Activated CD8-positive, alpha-beta memory T cell treated with anti-CD3 and anti-CD28 coated beads for 24 hours (primary cell): ENCODE measurements at regions not wholly inside any gene's neighbourhood (a gene's known extent, or its start where the extent isn't known, plus 50 kb on each side); places are given as distances from the start of the nearest gene placed in this dataset.

ENCODE experiments used
- DNase-seq: peaks from one replicate; pipeline ENCODE4 v3.0.0-alpha.2; 2020

DNA sequence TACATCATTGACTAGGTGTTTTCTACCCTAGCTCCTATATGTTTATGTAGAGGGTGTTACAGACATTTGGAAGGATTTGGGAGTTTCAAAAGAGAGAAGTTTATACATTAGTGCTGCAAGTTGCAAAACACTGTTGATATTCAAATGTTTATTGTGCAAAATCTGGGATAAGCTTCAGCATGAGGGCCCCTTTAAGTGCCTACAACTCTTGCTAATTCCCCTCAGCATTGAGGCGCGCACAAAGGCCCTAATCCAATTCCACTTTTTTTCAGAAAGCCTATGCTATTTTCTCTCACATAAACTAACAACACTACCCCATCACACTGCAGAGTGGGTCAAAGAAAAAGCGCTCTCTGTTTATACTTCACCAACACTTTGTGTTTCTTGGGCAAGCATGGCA, 208.0 kb downstream of the NR2F2 start:
- DNase-seq = no peak

DNA sequence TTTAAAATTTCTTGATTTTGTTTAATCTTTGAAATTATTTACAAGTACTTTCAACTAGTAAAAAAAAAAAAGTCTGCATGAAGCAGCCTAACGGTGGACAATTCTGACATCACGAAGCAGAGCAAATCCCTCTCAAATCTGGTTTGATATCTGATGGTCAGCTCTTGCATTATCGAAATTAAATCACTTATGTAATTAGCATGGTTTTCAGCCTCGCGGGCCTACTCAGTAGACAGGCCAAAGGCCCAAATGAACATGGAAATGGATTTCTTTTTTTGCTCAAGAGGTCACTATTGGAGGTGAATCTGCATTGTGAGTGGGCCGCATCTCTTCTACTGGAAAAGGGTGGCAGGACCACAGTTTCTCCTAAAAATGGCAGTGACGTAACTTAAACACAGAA, 209.8 kb downstream of the NR2F2 start:
- no peak for DNase-seq

DNA sequence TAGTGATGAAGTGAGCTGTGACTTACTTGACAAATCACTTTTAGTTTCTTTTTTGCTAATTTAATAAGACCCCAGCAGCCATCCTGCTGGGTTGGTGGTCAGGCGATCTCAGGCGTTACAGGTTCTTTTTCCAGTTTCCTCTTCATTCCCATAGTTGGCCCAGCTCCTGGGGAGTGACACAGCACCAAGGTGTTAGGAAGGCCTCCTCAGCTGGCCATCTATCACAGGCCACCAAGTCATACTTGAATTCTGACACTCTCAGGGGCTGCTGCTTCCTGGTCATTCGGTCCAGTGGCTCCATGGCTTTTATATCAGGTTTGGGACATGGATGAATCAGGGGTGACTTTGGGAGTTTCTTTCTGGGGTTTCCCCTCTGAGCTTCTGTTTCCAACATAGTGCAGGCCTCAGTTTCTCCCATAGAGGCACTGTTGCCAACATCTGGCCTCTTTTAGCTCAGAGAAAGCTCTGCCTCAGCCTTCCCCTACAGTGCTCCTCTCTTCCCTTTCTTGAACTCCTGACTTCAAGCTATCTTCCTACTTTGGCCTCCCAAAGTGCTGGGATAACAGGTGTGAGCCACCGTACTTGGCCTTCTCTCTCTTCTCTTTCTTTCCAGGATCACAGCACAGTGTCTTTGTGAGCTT, 211.8 kb downstream of the NR2F2 start:
- no peak for DNase-seq

DNA sequence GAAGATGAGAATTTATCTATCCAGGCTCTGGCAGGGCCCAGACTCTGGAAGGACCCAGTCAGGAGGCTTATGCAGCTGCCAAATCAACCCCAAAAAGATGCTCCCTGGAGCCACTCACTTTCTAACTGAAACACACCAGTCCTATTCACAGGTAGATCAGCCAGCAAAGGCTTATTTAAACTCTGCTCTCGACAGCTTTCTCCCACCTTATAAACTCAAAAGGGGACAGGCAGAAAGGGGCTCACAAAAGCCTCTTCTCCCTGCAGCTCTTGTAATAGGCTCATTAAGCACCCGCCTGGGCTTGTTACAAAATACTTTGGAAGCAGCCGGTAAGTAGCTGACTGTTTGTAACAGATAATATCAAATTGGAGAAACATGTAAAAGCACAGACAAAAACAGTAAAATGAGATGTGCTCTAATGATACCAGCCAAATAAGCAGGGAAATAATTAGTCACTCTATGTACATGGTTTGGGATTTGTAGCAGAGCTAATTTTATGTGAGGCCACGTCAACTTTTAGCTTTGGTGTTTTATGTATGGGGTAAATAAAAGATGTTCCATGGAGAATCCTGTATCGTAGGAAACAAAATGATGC, 213.8 kb downstream of the NR2F2 start:
- no peak for DNase-seq

DNA sequence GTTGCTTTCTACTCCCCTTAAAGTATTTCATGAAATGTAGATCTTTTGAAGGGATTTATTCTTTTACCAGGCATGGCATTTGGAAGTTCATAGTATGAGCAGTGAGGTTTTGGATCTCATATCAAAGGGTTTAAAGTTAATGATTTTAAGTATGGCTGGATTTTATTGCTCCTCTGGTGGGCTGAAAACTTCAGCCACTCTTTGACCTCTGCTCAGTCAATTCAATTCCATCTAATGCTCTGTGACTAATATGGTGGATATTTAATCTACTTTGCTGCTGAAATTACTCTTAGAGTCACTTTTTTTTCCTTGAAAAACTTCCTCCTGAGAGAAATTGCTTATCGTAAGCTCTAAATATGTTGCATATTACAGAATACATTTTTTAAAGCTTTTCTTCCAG, 218.6 kb downstream of the NR2F2 start:
- DNase-seq = no peak

DNA sequence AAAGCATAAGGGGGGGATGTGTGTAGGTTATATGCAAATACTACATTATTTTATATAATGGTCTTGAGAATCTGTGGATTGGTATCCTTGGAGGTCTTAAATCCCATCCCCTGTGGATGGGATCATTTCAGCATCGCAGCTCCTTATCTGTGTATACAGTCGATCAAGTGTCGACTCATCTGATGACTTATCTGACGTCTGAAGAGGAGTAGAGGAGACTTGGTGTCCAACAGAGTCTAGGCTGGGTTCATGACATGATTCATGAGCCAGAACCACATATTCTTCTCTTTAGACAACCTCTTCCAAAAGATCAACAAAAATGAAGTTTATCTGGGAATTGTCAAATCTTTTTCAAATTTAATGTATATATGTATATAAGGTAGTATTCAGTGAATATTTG, 220.7 kb downstream of the NR2F2 start:
- DNase-seq = no peak

DNA sequence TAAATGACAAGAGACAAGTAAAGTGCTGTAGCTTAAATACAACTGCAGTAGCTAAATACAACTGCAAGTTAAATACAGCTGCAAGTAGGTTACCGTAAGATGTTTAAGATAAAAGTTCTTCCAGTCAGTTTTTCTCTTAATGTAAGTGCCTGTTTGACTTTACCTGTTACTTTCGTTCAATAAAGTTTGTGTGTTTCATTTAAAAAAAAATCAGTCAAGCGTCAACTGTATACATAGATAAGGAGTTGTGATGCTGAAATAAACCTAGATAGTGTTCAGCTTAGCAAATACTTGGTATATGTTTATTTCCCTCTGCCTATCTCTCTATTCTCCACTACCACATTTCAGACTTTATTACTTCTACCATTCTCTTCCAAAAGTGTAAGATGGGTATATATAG, 221.2 kb downstream of the NR2F2 start:
- DNase-seq = no peak

DNA sequence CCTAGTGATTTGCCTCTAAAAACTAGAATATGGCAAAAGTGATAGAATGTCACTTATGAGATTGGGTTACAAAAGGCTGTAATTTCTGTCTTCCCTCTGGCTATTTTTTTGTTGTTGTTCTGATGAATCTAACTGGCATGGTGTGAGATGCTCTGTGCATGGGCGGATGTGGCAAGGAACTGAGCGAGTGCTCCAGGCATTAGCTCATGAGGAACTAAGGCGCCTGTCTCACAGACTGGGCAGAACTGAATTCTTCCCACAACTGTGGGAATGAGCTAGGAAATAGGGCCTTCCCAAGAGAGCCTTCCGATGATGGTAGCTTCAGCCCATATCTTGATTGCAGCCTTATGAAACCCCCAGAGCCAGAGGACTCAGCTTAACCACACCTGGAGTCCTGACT, 222.5 kb downstream of the NR2F2 start:
- DNase-seq = no peak

DNA sequence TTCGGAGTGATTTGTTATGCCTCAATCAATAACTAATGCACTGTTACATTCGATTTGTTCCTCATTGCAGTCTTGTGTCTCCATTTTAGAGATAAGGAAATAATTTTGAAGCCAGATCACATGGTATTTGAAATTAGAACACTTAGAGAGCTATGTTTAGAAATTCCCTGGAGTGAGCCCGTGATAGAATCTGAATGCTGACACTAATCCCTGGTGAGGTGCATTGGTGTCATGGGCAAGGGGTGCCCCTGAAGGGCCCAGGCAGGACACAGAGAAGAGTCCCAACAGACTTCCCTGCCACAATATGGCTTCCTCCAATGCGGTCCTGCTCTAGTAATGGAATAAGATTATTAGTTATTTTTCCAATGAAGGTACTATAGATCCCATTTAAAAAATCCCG, 223.0 kb downstream of the NR2F2 start:
- no peak for DNase-seq

DNA sequence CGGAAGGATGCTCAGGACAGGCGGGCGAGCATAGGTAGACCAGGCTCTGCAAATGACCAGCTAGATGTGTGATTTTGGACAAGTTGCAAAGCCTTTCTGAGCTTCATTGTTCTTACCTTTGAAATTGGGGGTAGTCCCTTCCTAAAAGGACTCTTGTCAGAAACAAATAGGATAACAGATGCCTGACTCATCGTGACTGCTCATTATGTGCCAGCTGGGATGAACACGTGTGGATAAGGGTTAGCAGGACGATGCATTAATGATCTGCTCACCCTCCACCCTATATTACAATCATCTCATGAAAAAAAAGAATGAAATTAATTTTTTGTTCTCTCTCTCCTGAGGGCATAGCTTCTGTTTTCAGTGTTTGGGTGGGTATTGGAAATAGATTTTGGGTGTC, 223.4 kb downstream of the NR2F2 start:
- DNase-seq = no peak

DNA sequence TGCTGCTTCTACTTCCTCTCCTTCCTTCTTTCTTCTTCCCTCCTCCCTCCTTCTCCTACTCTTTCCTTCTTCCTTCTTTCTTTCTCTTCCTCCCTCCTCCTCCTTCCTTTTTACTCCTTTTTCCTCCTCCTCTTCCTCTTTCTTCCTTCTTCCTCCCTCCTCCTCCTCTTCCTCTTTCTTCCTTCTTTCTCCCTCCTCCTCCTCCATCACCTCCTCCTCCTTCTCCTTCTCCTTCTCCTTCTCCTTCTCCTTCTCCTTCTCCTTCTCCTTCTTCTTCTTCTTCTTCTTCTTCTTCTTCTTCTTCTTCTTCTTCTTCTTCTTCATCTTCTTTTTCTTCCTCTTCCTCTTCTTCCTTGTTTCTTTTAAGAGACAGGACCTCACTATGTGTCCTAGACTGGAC, 224.0 kb downstream of the NR2F2 start:
- DNase-seq = no peak

DNA sequence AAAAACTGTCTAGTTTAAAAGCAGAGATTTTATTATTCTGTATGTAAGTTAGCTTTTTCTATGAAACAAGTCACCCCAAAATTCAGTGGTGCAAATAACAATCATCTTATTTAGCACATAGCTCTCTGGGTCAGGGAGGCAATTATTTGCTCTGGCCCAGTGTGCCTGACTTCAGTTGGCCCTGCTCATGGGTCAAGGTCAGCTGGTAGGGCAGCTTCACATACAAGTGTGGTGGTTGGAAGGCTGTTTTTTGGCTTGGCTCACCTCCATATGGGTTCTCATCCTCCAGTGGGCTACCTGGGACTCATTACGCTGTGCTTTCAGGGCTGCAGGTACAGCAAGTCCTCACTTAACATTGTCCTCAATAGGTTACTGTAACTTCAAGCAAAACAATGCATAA, 228.6 kb downstream of the NR2F2 start:
- no peak for DNase-seq

DNA sequence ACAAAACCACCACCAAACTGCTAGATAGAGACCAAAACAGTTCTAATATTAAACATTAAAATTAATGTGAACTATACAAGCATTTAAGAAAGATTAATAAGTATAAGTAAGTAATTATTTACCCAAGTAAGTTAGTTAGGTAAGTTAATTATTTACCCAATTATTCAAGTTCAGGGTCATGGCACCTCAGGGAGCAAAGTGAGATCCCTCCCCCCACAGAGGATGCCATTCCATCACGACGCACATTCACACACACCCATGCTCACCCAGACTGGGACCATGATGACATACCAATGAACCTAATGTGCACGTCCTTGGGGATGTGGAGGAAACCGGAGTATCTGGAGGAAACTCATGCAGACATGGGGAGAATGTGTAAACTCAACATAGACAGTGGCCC, 229.1 kb downstream of the NR2F2 start:
- no peak for DNase-seq

DNA sequence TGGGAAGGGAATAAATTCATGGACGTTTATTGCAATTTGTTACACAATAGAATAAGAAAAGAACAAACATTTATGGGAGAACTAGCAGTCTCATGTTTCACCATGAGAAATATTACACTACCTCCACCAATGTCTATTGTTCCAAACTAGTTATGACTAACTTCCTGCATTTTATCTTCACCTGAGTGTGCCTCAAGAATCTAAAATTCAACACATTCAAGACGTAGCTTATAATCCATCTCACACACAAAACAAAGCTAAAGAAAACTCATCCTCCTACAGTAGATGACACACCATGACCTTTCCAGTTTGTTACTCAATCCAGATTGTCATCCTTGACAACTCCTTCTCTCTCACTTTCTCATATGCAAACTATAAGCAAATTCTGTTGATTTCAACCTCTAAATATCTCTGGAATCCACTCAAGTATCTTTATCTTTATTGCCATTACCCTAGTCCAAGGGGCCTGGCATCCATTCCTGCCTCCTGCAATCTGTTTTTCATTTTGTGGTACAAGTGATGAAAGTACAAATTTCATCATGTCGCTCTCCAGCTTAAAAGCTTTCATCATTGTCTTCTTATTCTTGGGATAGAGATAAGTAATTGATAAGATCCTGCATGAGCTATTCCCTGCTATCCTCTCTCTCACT, 229.9 kb downstream of the NR2F2 start:
- no peak for DNase-seq

DNA sequence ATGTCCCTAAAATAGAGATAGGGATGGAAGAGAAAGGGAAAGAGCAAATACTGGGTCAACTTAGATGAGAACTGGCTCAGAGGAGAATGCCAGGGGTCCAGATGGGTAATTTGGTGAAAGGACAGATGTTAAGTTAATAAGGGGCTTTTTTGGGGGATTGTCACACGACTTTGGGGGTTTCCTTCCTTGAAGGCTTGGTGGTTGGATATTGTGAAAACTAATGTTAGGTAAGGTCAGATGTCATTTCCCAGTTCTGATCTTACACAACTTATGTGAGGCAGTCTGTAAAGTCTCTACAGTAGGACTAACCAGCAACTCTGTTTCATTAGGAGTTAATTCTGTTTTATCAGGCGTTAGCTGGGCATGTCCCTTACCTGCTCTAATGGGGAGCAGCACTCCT, 231.1 kb downstream of the NR2F2 start:
- DNase-seq = no peak

DNA sequence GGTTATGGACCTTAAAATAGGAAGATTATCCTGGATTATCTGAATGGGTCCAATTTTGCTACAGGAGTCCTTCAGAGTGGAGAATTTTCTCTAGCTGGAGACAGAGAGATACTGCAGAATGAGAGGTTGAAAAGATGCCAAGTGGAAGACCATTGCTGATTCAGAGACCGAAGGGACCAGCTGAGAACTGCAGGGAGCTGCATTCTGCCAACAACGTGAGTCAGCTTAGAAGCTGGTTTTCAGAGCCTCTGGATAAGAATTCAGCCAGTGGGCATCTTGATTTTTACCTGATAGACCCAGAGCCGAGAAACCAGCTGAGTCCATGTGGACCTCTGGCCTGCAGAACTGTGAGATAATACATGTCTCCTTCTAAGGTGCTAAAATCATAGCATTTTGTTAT, 234.0 kb downstream of the NR2F2 start:
- DNase-seq = no peak

DNA sequence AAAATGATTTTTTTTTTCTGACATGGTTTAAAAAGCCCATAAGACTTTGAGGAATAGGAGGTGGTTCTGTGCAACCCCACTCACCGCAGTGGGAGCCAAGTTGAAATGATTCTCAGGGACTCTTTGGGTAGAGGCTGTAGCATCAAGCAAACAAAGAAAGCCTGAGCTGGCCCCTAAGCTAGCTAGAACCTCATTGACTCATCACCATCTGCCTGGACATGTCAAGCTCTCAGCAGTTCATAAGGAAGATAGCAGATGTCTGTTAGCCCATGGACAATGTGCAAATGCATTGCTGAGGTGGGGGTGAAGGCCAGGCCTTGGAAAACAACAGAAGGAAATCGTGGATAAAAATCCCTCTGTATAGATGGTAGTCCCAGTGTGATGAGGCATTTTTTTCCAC, 234.8 kb downstream of the NR2F2 start:
- no peak for DNase-seq

DNA sequence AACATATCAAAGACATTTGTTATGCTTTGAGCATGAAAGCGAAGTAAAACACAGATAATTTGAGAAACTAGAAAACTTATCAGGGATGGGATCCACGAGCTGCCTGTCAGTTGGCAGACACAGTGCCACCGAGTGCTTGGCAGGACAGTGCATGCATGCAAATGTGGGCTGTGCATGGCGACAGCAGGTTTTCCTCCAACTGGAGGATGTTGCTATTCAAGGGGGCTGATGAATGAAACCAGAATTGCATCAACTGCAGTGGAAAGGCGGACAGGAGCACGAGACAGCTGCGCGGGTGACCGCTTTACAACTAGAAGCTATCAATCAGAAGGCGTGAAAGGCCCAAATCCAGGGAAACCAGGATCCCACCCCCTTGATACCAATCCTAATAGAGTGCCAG, 244.3 kb downstream of the NR2F2 start:
- DNase-seq = no peak

DNA sequence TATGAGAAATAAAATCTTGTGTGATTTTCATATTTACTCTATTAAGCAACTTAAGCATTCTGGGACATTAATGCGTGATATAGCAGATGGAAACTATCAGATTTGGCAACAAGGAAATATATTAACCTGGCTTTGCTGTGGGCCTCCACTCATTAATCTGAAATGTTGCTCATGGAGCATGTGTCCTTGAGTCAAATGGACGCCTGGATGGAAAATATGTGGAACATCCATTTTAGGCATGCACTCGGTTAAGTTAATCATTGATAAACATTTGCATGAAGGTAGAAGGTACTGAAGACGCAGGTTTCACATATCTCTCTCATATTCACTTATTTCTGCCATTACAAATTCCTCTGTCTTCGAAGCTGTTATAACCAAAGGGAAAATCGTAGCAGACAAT, 246.1 kb downstream of the NR2F2 start:
- no peak for DNase-seq

DNA sequence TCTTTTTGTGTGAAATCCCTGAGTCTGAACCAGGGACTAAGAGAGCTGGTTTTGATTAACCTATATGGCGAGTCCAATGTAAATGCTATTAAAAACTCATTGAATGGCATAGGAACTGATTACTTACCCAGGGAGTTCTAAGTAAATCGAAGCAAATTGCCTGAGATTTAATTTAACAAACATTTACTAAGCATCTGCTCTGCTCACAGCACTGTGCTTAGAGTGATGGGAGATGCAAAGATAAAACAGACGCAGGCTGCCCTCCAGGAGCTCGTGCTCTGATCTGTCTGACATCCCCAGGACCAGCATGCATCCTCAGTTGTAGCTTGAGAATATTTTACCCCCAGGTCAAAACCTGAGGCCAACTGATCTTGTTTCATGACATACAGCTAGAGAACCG, 247.9 kb downstream of the NR2F2 start:
- no peak for DNase-seq

DNA sequence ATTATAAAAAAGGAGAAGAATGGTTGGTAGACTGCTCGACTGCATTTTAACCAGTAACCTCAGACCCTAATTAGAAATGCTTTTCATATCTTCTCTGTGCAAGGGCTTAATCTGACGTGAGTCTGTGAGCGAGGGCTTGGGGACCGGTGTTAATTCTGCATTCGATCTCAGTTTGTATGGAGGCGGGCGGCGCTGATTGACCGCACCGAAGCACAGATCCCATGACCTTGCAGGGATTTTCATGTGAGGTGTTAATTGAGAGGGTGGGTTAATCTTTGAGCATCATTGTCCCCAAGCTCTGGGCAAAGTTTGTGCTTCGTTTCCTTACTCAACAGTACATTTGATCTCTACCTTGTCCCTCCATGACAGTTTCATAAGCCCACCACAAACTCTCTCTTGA, 250.9 kb downstream of the NR2F2 start:
- DNase-seq = no peak

DNA sequence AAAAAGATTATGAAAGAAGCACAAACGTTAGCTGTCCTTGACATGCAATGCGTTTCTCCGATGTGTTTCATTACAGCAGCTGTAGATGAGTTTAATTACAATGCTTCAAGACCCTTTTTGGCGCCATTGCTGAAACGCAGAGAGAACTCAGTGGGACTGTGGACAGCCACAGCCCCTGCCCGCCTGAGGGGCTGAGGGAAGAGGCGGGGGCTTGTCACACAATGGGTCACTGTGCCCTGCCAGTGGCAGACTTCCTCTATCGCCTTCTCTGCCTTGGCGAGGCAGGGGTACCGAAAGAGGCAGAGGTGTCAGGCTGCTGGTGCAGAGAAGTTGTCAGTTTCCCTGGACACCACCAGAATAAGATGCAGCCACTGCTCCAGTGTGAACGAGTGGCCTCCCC, 252.0 kb downstream of the NR2F2 start:
- DNase-seq = no peak

DNA sequence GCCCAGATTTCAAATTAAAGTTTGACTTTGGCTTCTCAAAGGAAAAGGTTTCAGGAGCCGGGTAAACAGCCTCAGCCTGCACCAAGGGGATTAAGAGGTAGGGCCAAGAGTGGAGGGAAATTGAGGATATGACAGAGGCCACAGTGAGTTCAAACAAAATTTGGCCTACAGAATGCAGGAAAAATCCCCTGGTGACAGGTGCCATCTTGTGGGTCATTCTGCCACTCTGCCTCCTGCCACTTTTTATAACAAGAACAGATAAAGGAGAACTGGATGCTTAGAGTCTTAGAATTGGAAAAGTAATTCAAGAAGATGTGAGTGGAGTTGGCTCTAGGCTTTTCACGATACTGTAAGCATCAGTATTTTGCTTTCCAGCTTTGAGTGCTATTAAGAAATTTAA, 253.2 kb downstream of the NR2F2 start:
- no peak for DNase-seq

DNA sequence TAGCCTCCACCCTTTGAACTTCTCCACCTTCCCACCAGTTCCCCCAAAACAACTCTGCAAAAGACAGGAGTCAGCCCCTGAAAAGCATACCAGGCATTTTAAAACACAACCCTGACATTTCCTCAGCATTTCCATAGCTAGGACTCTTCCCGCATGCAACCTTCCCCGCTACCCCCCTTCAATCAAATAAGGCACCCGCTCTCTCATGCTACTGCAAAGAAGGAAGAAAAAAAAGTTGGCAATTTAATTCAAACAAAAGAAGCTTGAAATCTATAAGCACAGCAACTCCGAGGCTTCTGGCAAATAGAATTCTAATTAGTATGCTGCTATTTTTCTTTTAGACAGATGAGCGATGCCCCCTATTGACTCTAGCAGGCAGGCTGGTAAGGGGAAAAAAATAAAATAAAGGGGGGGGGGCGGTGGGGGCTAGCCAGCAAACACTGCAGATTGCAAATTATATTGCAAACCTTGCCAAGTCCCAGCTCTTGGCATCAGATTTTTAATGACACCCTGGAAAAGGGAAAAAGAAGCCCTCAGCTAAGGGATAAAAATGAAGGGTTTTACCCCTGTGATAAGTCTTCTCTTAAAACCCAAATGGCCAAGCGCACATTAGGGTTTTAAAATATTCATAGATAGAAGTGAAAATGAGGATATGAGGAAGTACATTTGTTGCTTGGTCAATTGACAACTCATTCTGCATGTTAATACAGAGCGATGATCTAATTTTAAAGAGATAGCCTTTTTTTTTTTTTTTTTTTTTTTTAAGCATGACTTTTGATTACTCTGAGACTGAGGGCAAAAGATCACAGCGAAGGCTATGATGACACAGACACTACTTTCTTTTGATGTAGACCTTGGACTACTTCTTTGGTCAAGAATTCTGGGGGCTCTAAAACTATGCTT, 255.2 kb downstream of the NR2F2 start:
- no peak for DNase-seq
